Natural killer cell (primary cell): ENCODE measurements at regions not wholly inside any gene's neighbourhood (a gene's known extent, or its start where the extent isn't known, plus 50 kb on each side); places are given as distances from the start of the nearest gene placed in this dataset.
A peak's percentile ranks its signal among the peaks of the same experiment; 100 is the strongest.

ENCODE experiments used
- ATAC-seq, 3 donors: fragments of 150-1000 bp in 2 of 3; fragments of 200-7000 bp in 1 of 3; cut with Tn5 transposase; 1 replicate in 1 of 3; 2 replicates in 2 of 3; pipeline ENCODE4 v1.10.0; 2021; ENCODE audit warnings: mild to moderate bottlenecking in 2 of 3, moderate library complexity in 2 of 3
- DNase-seq, 2 donors: peaks; one replicate each; pipeline versions ENCODE4 v3.0.0 to v3.0.0-alpha.2; 2013 to 2021; ENCODE audit warnings: mixed read lengths in 1 of 2
- H3K27ac ChIP-seq: one replicate; pipeline ENCODE4 v1.5.1; 2013; ENCODE audit warnings: mild to moderate bottlenecking, low read length
- H3K27me3 ChIP-seq: one replicate; pipeline ENCODE4 v1.6.1; 2013; ENCODE audit warnings: low read length; ENCODE audit not compliant: control insufficient read depth, insufficient read depth
- H3K36me3 ChIP-seq: one replicate; pipeline ENCODE4 v1.6.1; 2013; ENCODE audit warnings: low read length; ENCODE audit not compliant: control insufficient read depth, insufficient read depth
- H3K4me1 ChIP-seq: one replicate; pipeline ENCODE4 v1.6.1; 2013; ENCODE audit warnings: low read length; ENCODE audit not compliant: control insufficient read depth, insufficient read depth
- H3K4me3 ChIP-seq: one replicate; pipeline ENCODE4 v1.5.1; 2013; ENCODE audit warnings: low read length
- H3K9me3 ChIP-seq: one replicate; pipeline ENCODE4 v1.6.1; 2013; ENCODE audit warnings: low read length; ENCODE audit not compliant: control insufficient read depth, insufficient read depth
- H3K27ac Mint-ChIP-seq, 2 donors: one replicate each; pipeline ENCODE4 v1.8.0; 2022; ENCODE audit warnings: mild to moderate bottlenecking in 2 of 2, mixed read lengths in 2 of 2, moderate library complexity in 1 of 2
- H3K27me3 Mint-ChIP-seq, 2 donors: one replicate each; pipeline ENCODE4 v1.8.0; 2022; ENCODE audit warnings: low read depth in 2 of 2, mixed read lengths in 2 of 2
- H3K36me3 Mint-ChIP-seq: one replicate; pipeline ENCODE4 v1.8.0; 2022; ENCODE audit warnings: mixed read lengths
- H3K4me1 Mint-ChIP-seq, 2 donors: one replicate each; pipeline ENCODE4 v1.8.0; 2022; ENCODE audit warnings: mixed read lengths in 2 of 2
- H3K4me3 Mint-ChIP-seq: one replicate; pipeline ENCODE4 v1.8.0; 2022; ENCODE audit warnings: mild to moderate bottlenecking, moderate library complexity, mixed read lengths
- H3K9me3 Mint-ChIP-seq, 2 donors: one replicate each; pipeline ENCODE4 v1.8.0; 2022; ENCODE audit warnings: mixed read lengths in 2 of 2
- WGBS: methylation state at CpG from one replicate; pipeline ENCODE4 v1.1.7; 2013; ENCODE audit warnings: missing lambda C conversion rate; ENCODE audit not compliant: insufficient coverage; 5-methylcytosine and 5-hydroxymethylcytosine counted together
- intact Hi-C: fragments of 100-400 bp; cut with micrococcal nuclease; formaldehyde crosslinking; loops from one replicate; pipeline ENCODE4 v1.14.2; 2022
- TF ChIP-seq, protein P1 (sequence below): fragments of 200-600 bp; IDR thresholded peaks from one replicate; pipeline ENCODE4 v1.8.0; 2022; ENCODE audit warnings: antibody characterized with exemption

DNA sequence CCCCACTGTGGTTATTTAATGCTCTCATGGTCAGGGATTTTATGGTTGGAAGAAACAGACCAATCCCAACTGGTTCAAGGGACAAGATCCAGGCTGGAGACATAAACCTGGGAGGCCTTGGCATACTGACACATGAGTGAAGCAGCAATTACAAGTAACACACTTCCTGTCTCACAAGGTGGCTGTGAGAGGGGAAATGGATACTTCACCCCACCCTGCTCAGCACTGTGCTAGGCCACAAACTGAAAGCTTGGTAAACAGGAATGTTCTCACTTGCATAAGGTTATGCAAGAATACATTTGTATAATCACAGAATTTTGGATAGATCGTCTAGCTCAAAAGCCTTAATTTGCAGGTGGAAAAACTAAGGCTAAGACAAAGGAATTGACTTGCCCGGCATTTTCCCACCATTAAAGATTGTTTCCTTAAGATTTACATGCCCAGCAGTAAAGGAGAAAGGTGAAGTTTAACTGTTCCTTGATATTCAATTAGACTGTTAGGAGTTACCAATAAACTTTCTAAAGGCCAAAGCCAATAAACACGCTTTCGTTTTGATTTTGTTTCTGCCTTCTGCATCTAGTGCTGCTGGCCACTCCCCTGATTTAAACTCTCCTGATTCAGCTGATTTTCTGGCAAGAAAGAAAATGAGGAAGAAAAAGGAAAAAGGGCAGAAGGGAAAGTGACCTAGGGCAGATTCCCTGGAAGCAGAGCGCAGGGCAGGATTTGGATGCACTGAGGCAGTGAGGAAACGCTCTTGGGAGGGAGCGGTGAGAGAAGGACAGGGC is 215.6 kb upstream of the CDH5 start:
- Mint-ChIP-seq H3K27ac (peak overlapping the region; percentile 93), H3K36me3 (no peaks in the 10 kb centered on the region), H3K27me3 (no peaks in the 10 kb centered on the region), H3K4me3 (peak overlapping the region; percentile 76), H3K4me1 (peaks cover 57 to 62% of the 10 kb centered on the region in 2 donors), H3K9me3 (peaks cover 2 to 5% of the 10 kb centered on the region in 2 donors)
- TF ChIP-seq, protein P1, sequence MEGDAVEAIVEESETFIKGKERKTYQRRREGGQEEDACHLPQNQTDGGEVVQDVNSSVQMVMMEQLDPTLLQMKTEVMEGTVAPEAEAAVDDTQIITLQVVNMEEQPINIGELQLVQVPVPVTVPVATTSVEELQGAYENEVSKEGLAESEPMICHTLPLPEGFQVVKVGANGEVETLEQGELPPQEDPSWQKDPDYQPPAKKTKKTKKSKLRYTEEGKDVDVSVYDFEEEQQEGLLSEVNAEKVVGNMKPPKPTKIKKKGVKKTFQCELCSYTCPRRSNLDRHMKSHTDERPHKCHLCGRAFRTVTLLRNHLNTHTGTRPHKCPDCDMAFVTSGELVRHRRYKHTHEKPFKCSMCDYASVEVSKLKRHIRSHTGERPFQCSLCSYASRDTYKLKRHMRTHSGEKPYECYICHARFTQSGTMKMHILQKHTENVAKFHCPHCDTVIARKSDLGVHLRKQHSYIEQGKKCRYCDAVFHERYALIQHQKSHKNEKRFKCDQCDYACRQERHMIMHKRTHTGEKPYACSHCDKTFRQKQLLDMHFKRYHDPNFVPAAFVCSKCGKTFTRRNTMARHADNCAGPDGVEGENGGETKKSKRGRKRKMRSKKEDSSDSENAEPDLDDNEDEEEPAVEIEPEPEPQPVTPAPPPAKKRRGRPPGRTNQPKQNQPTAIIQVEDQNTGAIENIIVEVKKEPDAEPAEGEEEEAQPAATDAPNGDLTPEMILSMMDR: no peak
- H3K36me3 ChIP-seq: no peaks in the 10 kb centered on the region
- H3K27me3 ChIP-seq: no peaks in the 10 kb centered on the region
- H3K4me1 ChIP-seq: peaks cover 25% of the 10 kb centered on the region
- DNase-seq (peak in 1 of 2 donors; percentile 22), ATAC-seq (peak; percentile 79 to 95 (median 92))
- peak overlapping the region; percentile 63 for H3K27ac ChIP-seq
- intact Hi-C loops: no loop called here
- H3K9me3 ChIP-seq: no peaks in the 10 kb centered on the region
- no peak overlapping the region for H3K4me3 ChIP-seq
- WGBS: 64% methylated on average over 7 of the region's 7 CpGs

DNA sequence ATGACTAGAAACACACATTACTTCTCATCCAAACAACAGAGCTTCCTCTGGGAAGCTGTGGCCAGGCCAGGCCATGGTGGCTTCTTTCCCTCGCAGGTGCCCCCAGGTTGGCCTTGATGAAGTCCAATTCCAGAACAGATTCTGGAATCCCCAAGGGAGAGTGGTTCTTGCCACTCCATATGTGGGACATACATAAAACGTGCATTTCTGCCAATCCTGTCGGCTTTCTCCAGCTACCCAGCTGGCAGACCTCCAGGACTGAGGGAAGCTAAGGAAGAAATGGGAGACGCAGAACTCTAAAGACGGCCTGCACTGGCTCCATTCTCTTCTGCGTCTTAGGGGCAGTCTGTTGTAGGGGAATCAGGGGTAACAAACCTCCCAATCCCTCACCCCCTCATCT is 219.2 kb upstream of the CDH5 start:
- H3K27ac ChIP-seq: no peak overlapping the region
- intact Hi-C loops: no loop called here
- ATAC-seq: no peak
- H3K27me3 Mint-ChIP-seq: no peaks in the 10 kb centered on the region
- H3K27ac Mint-ChIP-seq: no peak overlapping the region
- no peaks in the 10 kb centered on the region for H3K9me3 ChIP-seq
- WGBS: 79% methylated on average over 5 of the region's 6 CpGs
- H3K27me3 ChIP-seq: no peaks in the 10 kb centered on the region
- H3K36me3 ChIP-seq: no peaks in the 10 kb centered on the region
- no peak overlapping the region for H3K4me3 Mint-ChIP-seq
- DNase-seq: no peak
- H3K4me1 ChIP-seq: peaks cover 21% of the 10 kb centered on the region
- H3K9me3 Mint-ChIP-seq: peaks cover 2 to 5% of the 10 kb centered on the region in 2 donors
- TF ChIP-seq, protein P1: no peak
- peaks cover 37 to 42% of the 10 kb centered on the region in 2 donors for H3K4me1 Mint-ChIP-seq
- H3K36me3 Mint-ChIP-seq: no peaks in the 10 kb centered on the region
- no peak overlapping the region for H3K4me3 ChIP-seq

DNA sequence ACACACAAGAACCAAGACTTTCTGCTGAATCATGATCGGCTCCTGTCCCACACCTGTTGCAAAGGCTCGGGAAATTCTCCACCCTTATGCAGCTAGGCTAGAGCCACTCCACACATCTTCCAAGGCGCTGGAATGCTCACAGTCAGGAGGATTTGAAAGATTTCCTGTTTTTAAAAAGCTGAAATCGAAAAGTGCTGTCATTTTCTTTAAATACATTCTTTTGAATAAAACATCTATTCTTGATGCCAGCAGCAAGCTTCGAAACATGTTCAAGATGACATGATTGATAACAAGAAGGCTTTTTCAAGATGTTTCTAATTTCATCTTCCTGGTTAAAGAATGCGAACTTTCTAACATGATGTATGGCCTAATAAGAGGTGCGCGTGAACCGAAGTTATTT is 219.7 kb upstream of the CDH5 start:
- Histone ChIP-seq H3K4me1 (peaks cover 18% of the 10 kb centered on the region), H3K4me3 (no peak overlapping the region), H3K9me3 (no peaks in the 10 kb centered on the region), H3K27ac (no peak overlapping the region), H3K27me3 (no peaks in the 10 kb centered on the region), H3K36me3 (no peaks in the 10 kb centered on the region)
- Mint-ChIP-seq H3K27ac (no peak overlapping the region), H3K4me3 (no peak overlapping the region), H3K36me3 (no peaks in the 10 kb centered on the region), H3K4me1 (peaks cover 34 to 39% of the 10 kb centered on the region in 2 donors), H3K27me3 (peaks cover 0 to under 1% of the 10 kb centered on the region in 2 donors), H3K9me3 (peaks cover 2 to 5% of the 10 kb centered on the region in 2 donors)
- TF ChIP-seq, protein P1: no peak
- intact Hi-C loops: no loop called here
- ATAC-seq (no peak), DNase-seq (no peak)
- WGBS: 79% methylated on average over 6 of the region's 9 CpGs

DNA sequence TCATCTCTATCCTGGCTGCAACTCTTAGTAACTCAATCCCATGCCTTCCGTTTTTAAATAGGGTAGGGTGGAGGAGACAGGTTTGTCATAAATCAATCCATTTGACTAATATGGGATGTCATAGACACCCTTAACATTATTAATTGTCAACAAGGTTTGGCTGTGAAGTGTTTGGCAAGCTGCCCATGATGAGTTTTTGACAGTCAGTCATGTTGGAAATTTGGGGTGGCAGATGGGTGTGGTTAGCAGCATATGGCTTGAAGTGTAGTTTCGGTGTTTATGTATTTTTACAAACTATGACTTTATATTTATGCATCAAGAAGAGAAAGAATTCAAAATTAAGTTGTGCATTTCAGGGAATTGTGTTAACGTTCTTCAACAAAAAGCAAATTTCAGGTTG is 221.8 kb upstream of the CDH5 start:
- Histone ChIP-seq H3K27ac (no peak overlapping the region), H3K9me3 (no peaks in the 10 kb centered on the region), H3K36me3 (no peaks in the 10 kb centered on the region), H3K4me1 (no peaks in the 10 kb centered on the region), H3K27me3 (no peaks in the 10 kb centered on the region), H3K4me3 (no peak overlapping the region)
- Mint-ChIP-seq H3K27ac (no peak overlapping the region), H3K4me1 (peaks cover 12 to 19% of the 10 kb centered on the region in 2 donors), H3K36me3 (no peaks in the 10 kb centered on the region), H3K9me3 (no peaks in the 10 kb centered on the region), H3K27me3 (peaks cover 0 to 4% of the 10 kb centered on the region in 2 donors), H3K4me3 (no peak overlapping the region)
- TF ChIP-seq, protein P1: no peak
- DNase-seq (no peak), ATAC-seq (no peak)
- intact Hi-C loops: no loop called here
- WGBS: 88% methylated on average over 1 of the region's 3 CpGs
